GM19395 (cell line): ENCODE measurements at regions not wholly inside any gene's neighbourhood (a gene's known extent, or its start where the extent isn't known, plus 50 kb on each side); places are given as distances from the start of the nearest gene placed in this dataset.

Source experiments
- ATAC-seq: cut with Tn5 transposase; IDR thresholded peaks from one replicate; pipeline ENCODE4 v1.9.1; 2021; ENCODE audit warnings: mild to moderate bottlenecking, moderate library complexity; ENCODE audit not compliant: unreplicated experiment

- peak; percentile 82 for ATAC-seq
Measured at GRCh38 chr4:121227341-121227792, 63.2 kb upstream of the TNIP3 start.

GRCh38 chr4:121226362-121226761 is 62.2 kb upstream of the TNIP3 start:
- ATAC-seq = no peak

GRCh38 chr4:121221608-121222007 is 57.5 kb upstream of the TNIP3 start:
- no peak for ATAC-seq

GRCh38 chr4:121221201-121221600 is 57.1 kb upstream of the TNIP3 start:
- no peak for ATAC-seq

GRCh38 chr4:121220698-121221097 is 56.6 kb upstream of the TNIP3 start:
- no peak for ATAC-seq

DNA sequence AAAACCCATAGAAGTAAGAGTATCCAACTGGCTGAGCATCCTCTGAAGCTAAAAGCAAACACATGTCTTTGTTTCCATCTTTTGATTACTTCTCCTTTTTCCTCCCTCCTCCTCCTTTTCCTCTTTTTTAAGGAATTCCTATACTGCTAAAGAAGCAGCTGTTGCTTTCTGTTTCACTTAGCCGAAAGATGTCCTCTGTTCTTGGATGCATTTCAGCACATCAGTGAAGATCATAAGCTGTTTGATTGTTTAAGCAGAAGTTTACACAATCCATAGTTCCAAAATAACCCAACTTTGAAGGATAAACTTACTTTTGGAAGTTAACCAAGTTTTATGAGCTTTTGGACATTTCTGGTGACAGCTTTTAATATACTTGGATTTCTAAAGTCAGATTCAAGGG is 55.1 kb upstream of the TNIP3 start:
- ATAC-seq = no peak

- ATAC-seq = no peak
Measured at GRCh38 chr4:121217351-121217750, 53.2 kb upstream of the TNIP3 start.

GRCh38 chr4:121216461-121216860 is 52.3 kb upstream of the TNIP3 start:
- ATAC-seq = no peak

DNA sequence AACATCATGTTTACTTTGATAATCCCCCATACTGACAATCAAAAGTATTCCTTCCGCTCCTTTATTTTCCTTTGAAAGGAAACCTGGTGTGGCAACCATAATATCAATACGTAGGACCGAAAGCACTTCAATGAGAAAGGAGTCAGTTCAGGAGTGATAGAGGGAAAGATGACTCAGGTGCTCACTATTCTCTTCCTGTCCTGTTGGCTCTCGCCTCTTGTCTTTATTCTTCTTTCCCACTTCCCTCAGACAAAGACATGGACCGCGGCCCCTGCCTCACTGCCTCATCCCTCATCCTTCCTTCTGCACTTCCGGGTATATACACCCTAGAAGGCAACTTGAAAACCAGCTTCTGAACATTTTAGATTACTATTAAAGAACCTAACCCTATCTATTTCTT is 49.8 kb upstream of the TNIP3 start:
- ATAC-seq = no peak
